Left colon (tissue), 2 donors: ENCODE measurements at regions not wholly inside any gene's neighbourhood (a gene's known extent, or its start where the extent isn't known, plus 50 kb on each side); places are given as distances from the start of the nearest gene placed in this dataset.
"Not testable (repeated sequence)": the region's sequence is repeated elsewhere in the genome, so short reads cannot be mapped to it uniquely, and the experiment has no call there.

Source experiments
- ATAC-seq: fragments of 200-7000 bp; cut with Tn5 transposase; one replicate; pipeline ENCODE4 v1.9.1; 2020; ENCODE audit warnings: mild to moderate bottlenecking, moderate library complexity
- DNase-seq, 2 donors: peaks; one replicate each; pipeline ENCODE4 v3.0.0-alpha.2; 2020
- intact Hi-C, 2 donors: fragments of 100-400 bp; cut with DNase I in 1 of 2; cut with micrococcal nuclease in 1 of 2; formaldehyde crosslinking; loops; one replicate each; pipeline versions ENCODE4 v1.11.2 to v1.14.0; 2022; cut with DNase I, micrococcal nuclease
- donor health status: DM: no; HTN: no; CAD: no.
- donor health status: DM: yes; HTN: yes; CAD: no.

DNA sequence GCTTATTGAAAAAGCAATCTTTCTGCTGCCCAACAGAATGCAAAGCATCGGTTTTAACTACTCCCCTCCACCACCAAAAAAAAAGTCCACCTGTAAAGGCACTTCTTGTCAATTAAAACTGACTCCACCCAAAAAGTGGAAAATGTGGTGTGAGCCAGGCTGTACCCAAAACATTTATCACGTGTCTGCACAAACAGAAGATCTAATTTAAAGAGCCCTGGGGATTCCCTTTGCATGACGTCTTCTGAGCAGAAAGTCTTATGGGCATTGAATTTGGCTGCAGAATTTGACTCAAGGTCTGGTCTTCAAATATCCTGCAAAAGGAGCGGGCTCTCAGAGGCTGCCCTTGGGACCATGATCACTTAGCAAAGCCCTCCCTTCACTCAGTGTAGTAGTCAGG, 358.3 kb upstream of the KLHL29 start:
- intact Hi-C loops: no loop called here
- ATAC-seq (no peak), DNase-seq (no peak)

DNA sequence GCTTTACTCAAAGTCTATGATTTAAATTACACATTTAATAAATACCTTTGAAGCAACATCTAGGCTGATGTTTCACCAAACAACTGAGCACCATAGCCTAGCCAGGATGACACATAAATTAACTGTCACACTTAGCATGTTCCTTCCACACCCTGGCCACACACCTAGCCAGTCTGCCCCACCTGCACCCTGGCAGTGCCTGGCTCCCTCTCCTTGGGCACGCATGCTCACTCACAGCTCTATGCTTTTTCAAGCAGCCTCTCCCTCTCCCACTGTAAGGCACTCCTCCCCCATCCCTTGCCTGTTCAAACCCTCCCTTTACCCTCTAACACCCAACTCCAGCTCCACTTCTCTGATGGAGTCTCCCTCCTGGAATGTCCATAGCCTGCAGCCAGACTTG, 357.6 kb upstream of the KLHL29 start:
- ATAC-seq (no peak), DNase-seq (no peak)

DNA sequence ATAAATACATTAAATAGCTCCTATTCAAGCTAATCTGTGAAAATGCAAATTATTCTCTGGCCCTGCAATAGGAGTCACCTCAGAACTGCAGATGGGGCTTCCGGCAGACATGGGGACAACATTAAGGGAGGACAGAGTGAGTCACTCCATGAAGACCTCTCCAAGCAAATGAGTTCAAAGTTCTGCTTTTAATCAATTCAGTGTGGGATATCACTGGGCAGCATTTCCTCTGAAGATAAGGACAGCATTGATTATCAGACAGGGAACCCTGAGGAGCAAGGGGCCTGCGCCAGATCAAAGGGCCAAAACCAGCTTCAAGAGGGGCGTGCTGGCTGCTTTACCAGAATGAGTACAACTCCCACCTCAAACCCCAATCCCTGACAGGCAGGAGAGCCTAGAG, 356.9 kb upstream of the KLHL29 start:
- ATAC-seq (no peak), DNase-seq (no peak)
- intact Hi-C loops: no loop called here

More for the DNA sequence above, 357.6 kb upstream of the KLHL29 start:
- intact Hi-C loops: no loop called here

DNA sequence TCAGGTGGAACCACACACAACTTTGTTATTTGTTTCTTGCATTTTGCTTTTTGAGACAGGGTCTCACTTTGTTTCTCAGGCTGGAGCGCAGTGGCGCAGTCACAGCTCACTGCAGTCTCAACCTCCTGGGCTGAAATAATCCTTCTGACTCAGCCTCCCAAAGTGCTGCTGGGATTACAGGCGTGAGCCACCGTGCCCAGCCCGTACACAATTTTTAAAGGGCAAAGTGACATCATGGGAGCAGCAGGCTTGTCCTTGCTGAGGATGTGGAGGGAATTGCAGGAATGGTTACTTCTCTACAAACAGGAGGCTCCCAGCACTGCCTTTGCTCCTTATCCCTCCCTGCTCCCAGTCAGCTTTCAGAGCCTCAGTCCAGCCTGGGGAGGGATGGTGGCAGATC, 355.9 kb upstream of the KLHL29 start:
- intact Hi-C loops: no loop called here
- no peak for DNase-seq
- no peak for ATAC-seq

DNA sequence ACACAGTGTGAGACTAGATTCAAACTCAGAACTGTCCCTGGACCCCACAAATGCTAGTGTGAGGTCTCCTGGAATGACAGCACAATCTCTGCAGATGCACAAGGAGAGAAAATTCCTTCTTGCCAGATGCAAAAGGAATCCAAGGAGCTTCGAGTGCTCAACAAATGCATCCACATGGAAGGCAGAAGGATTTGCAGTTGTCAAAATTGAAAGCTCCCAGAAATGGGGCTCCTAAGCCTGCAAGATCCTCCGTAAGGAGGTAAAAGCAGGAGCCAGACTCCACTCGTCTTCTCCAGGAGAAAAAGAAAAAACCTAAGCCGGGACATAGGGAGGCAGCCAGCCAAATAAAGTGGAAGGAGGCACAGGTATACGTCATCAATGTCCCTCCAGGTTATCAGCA, 355.0 kb upstream of the KLHL29 start:
- ATAC-seq: no peak
- intact Hi-C loops: no loop called here
- DNase-seq: no peak

DNA sequence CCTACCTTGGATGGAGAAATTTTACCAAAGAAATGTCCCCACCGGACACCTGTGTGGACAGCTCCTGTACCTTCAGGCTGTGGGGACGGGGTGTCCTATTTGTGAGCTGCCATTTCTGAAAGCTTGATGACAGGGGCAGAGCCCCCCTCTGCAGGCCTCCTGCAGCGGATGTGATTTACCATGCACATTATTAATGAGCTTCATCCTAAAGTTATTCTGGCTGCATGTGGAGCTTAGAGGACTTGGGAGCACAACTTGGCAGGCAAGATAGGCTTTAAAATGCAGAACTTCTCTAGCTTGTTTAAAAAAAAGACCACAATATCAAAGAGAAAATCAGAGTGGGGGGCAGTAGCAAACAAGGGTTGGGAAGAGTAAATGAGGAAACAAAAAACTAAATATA, 350.0 kb upstream of the KLHL29 start:
- ATAC-seq (no peak), DNase-seq (no peak)
- intact Hi-C loops: no loop called here

DNA sequence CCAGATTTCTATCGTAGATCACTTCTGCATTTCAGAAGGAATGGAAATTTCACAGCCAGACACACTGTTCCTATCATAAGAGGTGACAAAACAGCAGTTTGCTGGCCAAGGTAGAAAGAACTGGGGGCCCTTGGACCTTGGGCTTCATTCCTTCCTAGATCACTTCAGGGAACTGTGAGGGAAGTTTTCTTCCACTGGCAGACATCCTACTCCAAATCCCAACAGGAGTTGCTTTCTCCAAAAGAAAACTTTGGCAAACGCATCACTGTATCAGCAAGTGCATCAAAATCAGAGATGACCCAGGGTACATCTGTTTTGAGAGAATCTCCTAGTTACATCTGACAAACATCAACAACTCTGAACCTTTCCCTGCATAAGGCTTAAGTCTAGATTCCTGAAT, 348.4 kb upstream of the KLHL29 start:
- intact Hi-C loops: no loop called here
- no peak for ATAC-seq
- no peak for DNase-seq

DNA sequence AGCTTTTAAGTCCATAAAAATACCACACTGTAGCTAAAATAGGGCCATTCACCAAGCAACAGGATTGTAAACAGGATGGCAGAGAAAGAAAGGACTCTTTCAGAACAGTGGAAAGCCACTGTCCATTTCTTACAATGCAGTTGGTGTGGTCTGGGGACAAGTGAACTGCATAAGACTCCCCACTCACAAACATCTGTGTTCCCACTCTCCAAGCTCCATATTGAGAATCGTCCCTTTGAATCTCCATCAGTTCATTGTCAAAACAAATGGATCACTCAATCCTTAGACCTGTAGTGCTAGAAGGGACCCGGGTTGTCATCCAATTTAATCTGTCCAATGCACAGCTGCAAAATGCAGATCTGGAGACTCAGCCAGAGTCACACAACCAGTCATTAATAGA, 347.4 kb upstream of the KLHL29 start:
- ATAC-seq (no peak), DNase-seq (no peak)

DNA sequence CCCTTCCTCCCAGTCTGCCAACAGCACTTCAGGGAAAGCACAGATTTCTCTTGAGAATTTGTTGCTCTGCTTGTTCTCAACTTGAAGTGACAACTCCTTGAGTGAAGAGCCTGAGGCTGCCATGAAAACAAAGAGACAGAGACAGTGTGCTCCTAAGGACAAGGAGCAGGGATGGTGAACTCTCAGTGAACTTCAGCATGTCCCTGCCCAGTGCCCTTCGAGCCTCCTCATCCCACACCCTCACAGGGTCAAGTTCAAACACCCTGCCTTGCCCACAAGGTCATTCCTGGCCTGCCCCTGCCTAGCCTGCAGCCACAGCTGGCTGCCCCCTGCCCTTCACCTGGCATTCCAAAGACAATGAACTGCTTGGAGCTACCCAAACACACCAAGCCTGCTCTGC, 343.5 kb upstream of the KLHL29 start:
- intact Hi-C loops: no loop called here
- DNase-seq: no peak
- ATAC-seq: no peak

More for the DNA sequence above, 347.4 kb upstream of the KLHL29 start:
- intact Hi-C loops: no loop called here

DNA sequence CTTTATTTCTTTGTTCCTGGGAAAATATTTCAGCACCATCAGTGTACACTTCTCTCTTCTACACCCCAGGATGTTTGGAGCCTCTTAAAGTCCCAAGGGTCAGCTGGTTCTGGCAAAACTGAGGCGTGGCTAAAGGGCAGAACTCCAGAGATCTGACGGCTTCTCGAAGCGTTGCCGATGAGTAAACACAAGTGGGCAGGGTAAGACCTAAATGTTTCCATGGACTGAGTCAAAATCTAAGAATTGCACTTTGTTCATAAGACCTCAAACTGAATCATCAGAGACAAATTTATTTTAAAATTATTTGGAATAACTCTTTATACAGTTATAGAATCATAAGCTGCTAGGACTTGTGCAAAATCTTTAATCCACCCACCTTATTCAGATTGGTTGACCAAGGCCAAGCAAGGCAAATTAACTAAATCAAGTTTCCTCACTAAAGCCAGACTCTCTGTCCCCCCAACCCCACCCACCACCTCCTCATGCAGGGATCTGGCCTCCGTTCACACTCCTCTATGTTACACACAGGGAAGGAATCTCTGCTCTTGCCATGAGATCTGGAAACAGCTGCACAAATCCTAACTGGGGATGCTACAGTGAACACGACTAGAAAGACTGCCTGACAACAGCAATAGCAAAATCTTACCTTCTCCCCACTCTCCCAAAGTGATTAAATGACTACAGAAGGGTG, 342.6 kb upstream of the KLHL29 start:
- DNase-seq (no peak), ATAC-seq (no peak)
- intact Hi-C loops: no loop called here

DNA sequence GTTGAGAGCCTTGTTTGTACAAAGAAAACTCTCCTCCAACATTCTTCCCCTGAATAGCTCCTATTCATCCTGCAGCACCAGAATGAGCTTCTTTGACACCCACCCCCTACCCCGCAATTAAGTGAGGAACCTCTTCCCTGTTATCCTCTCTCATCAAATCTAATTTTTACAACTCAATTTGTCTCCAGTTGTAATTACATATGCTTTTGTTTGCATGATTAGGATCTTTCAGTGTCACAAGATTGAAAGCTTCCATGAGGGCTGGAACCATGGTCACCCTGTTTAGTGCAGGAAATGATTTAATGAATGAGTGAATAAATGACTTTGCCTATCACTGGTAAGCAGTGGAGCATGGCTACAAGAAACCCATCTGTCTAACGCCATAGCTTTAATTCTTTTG, 334.6 kb upstream of the KLHL29 start:
- intact Hi-C loops: no loop called here

DNA sequence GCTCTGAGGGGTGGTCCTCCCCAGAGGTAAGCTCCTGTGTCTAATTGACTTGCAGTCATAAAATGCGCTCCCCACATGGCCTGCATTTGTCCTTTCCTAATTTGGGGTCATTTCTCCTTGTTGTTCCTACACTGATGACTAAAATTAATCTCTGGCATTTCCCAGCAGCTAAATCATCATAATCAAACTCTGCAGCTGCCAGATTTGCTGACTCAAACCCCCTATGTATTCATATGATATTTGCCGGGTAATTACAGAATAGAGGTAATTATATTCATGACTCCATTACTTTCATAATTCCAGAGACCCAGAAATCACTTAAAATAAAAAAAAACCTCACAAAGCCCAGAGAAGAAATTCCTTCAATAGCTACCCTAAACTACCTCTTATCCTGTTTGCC, 331.4 kb upstream of the KLHL29 start:
- ATAC-seq: no peak
- intact Hi-C loops: no loop called here

More for the DNA sequence above, 334.6 kb upstream of the KLHL29 start:
- ATAC-seq (no peak), DNase-seq (no peak)

DNA sequence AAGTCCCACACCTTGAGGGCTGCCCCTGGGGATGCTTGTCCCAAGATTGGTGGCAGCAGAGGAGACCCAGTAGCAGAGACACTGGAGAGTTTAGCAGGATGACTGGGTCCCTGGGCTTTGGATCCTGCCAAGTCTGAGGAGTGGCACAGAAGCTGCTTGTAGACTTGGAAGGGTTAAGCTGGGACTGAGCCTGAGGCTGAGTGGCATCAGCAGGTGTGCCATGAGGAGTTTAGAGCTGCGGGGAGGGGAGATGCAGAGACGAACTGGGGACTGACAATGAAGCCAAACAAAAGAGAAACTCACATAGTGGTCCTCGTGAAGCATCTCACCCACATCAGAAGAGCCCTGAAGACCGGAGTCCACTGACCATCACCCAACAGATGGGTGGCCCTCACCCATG, 329.7 kb upstream of the KLHL29 start:
- no peak for DNase-seq
- no peak for ATAC-seq
- intact Hi-C loops: no loop called here

More for the DNA sequence above, 331.4 kb upstream of the KLHL29 start:
- no peak for DNase-seq

DNA sequence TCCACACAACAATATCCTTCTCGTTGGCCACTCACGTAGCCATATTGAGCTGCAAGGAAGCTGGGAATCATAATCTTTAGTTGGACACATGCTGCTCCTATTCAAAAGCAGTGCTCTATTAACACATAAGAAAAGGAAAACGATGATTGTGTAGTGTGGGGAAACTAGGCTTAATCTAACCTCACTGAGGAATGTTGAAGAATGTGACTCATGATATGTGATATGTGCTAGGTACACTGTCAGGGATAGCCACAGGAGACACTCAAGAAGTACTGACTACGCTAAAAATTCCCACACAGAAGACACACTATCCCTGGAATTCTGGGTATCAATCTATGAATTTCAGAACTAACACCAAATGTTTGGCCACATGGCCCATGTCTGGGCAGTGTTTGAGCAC, 328.1 kb upstream of the KLHL29 start:
- intact Hi-C loops, ATAC-seq: not testable (repeated sequence)

DNA sequence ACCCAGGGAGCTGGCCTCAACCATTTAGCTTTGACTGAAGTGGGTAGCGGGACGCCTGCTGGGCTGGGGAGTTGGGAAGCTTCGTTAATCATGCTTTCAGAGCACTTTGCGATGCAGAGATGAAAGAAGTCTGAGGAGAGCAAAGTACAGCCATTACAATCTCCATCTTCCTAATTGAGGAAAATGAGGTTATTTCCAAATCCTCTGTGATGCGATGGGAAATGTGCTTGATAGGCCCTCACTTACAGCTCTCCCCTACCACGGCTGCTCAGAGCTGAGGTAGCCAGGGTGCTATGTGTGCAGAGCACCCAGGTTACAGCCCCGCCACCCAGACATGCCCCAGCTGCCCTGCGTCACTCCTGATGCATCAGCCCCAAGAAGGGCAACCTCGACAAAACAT, 326.5 kb upstream of the KLHL29 start:
- intact Hi-C loops: no loop called here
- no peak for ATAC-seq

More for the DNA sequence above, 328.1 kb upstream of the KLHL29 start:
- DNase-seq: not testable (repeated sequence)

DNA sequence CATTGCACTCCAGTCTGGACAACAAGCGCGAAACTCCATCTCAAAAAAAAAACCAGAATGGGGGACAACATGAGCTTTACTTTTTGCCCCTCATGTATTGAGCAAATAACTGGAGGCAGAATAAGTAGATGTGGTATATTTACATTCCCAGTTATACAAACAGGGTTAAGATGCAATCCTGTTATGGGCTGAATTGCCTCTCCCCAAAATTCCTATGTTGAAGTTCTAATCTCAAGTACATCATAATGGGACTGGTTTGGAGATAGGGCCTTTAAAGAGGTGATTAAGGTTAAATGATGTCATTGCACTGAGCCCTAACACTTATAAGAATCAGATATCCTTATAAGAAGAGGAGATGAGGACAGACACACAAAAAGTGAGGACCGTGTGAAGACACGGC, 319.8 kb upstream of the KLHL29 start:
- ATAC-seq (no peak), DNase-seq (no peak)
- intact Hi-C loops: no loop called here

More for the DNA sequence above, 326.5 kb upstream of the KLHL29 start:
- DNase-seq: no peak

DNA sequence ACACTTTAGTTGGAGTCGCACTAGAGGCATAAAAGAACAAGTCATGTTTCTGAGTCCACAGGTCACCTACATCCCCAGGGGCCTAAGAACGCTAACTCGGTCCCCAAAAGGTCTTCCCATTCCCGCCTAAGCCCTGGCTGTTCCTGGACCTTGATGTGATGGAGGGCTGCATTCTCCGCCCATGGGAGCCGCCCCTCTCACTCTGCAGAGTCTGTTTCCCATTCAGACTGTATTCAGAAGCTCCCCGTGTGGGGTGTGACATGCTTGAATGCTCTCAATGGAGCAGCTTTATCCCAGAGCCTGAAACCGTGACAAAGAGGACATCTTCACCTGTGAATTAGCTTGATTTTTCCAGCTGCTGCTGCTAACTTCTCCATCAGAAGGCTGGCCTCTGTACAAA, 319.0 kb upstream of the KLHL29 start:
- DNase-seq (no peak), ATAC-seq (no peak)
- intact Hi-C loops: no loop called here

DNA sequence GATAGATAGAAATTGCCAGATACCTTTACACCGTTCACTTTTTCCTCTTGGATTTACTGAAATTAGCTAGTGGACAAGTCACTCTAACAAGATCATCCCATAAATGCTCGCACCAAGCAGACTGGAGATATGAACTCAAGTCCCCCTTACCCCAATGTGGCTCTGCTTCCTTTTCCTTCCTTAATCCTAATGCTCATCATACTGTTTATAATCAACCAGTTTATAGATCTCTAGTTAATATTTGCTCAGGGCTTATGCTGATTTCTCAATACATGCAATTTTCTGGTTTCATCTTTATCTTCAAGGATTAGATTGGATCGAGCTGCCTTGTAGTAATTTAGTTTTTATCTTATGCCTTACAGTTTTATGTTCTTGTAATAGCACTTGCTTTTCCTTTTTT, 318.3 kb upstream of the KLHL29 start:
- ATAC-seq (no peak), DNase-seq (no peak)
- intact Hi-C loops: no loop called here

DNA sequence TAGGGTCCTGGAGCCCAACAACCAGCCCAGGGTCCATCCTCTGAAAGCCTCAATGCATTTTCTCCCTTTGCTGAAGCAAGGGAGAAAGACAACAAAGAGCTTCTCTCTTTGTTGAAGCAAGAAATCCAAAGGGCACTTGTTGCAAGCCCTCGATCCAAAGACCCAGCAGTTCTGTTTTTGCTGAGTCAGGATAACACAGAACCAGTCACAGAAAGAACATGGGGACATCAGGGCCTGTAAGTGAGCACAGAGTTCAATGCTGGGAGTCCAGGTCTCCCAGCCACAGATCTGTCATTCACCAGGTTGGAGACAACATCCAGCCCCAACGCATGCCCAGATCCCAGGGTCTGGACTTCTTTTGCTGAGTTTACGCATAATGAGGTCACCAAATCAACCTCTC, 315.8 kb upstream of the KLHL29 start:
- ATAC-seq: no peak
- intact Hi-C loops: no loop called here
- no peak for DNase-seq

DNA sequence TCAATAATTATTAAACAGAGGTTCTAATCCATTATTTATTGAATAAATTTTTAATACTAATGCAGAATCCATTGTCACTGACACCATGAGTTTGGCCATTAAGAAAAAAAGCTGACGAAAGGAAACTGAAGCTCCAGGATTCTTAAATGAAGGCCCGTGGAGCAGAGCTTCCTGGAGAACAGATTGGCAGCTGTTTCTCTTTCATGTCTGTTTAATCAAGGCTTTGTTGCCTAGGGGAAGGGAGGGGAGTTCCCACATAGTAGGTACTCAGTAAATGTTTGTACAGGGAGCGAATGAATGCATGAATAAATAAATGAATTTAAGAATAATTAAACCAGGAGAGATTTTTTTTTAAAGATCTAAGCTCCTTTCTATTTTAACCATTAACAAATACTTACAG, 315.1 kb upstream of the KLHL29 start:
- DNase-seq: no peak
- intact Hi-C loops: no loop called here
- ATAC-seq: peak; percentile 36

DNA sequence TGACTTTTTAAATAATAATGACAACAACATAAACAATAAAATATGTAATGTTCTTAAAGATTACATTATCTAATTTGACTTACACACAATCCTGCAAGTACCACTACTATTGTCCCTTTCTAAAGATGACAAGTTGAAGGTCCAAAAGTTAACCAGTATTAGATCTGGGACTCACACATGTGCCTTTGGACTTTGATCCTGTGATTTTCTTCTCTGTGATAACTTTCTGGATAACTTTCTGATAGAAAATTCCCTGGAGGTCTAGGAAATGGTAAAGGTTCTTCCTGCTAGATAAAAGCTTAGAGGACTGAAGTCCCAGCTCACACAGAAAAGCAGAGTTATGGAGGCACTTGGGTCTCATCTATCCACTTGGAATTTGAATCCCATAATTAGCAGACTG, 311.9 kb upstream of the KLHL29 start:
- intact Hi-C loops: no loop called here
- DNase-seq: no peak
- ATAC-seq: no peak
